ENCODE measurements at regions not wholly inside any gene's neighbourhood (a gene's known extent, or its start where the extent isn't known, plus 50 kb on each side); places are given as distances from the start of the nearest gene placed in this dataset.

DNA sequence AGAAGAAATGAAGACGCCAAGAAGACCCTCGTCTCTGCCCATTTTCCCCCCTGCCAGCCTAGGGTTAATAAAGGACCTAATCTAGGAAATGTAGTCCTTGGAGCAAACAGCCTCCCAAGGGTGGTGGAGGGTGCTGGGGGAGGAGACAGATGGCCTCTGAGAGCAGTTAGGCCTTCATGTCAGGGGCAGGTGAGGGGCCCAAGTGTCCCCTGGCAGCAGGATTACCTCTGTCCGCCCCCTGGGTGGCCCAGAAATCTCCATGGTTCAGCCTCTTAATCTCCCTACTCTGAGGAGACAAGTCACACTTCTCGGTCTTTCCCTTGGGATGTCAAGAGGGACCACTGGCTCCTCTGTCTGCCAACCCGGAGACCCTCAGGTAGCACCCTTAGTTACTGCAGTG lies 365.4 kb upstream of the TNRC6C start:
- DNase-seq: no peak

DNA sequence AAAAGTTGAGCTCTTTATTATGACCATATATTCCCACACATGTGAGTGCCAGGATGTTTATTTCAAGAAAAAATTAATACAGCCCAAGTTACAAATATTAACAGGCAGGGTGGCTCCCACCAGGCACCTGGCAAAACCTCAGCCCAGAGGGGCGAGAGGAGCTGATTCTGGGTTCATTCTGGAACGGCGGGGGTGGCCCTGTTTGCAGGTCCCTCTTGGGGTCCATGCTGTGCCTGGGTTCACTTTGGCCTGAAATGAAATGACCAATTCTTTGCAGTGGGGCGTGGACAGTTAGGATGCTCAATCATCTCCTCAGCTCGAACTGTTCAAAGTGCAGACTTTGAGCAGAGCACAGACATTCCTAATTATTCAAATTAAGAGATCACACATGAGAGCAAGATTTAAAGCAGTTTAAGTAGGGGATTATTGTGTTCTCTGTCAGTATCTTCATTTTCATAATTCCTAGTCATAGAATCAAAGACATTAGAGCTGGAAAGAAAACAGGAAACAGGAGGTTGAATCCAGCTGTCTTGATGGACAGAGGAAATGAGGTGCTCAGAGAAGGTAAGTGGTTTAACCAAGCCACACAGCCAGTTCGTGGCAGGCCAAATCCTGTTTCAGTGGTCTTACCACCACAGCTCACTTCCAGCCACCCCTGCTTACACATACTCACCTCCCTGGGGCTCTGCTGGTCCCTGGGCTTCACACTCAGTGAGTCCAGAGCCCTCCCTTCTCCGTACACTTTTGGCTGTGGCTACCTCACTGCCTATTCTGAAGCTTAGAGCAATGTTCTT lies 363.9 kb upstream of the TNRC6C start:
- DNase-seq: no peak

DNA sequence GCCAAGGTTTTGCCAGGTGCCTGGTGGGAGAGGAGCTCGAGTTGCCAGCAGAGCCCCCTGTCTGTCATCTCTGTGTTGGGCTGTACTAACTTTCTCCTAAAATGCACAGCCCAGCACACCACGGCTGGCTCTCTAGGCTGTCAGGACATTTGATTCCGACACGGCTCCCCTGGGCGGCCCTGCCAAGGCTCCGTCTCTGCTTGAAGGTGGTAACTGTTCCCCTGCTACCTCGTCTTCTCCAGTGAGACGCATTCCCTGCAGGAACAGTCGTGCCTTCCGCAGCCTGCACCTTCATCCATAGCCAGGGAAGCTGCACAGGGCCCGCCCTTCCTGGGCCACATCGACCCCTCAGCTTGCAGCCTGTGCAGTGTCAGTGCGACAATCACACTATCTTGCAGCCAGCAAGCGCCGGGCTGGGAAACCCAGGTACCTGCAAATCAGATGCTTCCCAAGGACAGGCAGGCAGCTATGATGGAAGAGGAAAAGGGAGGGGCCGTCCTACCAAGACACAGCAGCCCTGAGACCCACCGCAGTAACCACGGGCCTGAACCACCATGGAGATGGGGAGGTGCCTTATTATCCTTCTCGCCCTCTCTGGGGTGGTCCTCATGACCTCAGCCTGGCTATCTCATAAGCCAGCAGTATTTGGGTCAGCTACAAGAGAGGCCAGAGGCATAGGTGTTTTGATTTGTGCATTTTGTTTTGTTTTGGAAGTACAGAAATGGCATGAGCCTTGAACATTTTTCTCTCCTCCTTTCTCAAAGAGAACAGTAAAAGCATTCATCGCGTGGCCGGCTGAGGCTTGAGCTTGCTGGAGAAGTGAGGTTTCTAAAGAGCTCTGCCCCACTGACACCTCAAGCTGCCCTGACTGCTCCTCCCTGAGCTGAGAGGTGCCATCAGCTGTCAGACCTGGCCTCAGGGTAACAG lies 361.7 kb upstream of the TNRC6C start:
- no peak for DNase-seq

DNA sequence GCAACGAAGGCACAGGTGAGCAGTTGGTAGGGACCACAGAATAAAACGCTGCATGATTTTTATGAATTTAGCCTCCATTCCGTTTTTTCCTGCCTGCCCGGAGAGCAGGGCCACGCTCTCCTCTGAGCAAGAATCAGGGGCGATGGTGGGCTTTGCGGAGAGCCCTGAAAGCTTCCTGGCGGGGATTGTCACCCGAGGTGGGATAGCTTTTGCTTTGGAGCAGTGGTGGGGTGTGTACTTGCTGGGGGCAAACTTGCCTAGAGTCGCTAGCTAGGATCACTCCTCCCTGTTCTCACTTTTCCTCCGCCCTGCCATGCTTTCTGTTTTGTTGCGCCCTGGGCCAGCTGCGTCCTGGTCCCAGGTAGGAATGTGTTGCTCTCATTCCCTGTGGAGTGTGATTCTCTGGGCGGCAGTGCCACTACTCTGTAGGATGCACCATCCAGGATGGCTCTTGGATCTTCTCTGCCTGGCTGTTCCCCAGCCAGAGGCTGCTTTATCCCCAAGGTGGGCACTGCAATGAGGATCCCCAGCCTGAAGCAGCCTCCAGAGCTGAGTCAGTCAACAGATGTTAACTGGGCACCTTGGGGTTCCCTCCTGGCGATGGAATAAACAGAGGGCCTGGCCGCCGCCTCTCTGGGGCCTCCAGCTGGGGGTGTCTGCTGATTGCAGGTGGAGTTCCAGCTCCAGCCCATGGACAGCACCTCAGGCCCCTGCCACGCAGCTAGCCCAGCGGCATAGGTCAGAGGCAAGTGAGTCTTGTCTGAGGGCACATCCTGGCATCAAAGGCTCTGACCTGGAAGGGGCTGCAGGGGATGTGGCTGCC lies 360.9 kb upstream of the TNRC6C start:
- no peak for DNase-seq

DNA sequence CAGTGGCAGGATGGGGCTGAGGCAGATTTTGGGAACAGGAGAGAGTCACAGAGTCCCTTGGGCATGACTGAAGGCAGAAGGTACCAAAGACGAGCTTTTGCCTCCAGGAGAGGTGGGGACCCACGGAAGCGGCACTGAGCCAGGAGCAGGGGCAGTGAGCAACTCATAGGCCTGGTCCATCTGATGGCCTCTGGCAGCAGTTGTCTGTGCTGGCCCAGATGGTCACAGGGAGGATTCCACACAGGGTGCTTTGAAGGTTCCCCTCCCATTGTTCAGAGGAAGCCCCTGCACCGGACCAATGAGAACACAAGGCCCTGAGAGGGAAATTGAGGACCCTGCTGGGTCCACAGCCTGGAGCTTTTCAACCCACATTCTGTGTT lies 360.3 kb upstream of the TNRC6C start:
- DNase-seq: no peak

DNA sequence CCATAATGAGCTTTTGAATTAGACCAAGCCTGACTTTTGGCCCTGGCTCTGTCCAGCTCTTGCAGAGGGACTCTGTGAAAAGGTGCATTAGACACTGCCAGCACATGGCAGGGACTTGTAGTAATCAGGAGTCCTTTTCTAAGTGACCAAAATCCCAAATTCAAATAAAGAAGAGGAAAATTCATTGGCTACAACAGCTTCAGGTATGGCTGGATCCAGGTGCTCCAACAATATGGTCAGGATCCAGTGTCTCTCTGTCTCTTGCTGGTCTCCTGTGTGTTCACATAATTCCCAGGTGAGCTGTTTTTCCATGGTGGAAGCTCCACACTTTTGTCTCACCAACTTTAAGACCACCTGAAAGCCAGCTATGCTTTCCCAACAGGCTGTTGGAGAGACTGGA lies 358.8 kb upstream of the TNRC6C start:
- no peak for DNase-seq

DNA sequence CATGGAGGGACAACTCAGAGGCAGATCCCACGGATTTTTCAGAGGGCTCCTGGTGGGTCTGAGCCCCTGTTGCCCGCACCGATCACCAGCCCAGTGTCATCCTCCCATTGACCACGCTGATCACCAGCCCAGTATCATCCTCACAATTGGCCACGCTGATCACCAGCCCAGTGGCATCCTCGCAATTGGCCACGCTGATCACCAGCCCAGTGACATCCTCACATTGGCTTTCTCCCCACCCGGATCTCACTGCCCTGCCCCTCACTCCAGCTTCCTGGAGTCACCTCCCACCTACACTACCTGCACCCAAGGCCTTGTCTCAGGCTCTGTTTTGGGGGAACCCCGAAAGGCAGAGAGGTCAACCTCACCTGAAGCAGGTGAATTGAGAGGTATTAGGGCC lies 358.2 kb upstream of the TNRC6C start:
- DNase-seq: no peak

DNA sequence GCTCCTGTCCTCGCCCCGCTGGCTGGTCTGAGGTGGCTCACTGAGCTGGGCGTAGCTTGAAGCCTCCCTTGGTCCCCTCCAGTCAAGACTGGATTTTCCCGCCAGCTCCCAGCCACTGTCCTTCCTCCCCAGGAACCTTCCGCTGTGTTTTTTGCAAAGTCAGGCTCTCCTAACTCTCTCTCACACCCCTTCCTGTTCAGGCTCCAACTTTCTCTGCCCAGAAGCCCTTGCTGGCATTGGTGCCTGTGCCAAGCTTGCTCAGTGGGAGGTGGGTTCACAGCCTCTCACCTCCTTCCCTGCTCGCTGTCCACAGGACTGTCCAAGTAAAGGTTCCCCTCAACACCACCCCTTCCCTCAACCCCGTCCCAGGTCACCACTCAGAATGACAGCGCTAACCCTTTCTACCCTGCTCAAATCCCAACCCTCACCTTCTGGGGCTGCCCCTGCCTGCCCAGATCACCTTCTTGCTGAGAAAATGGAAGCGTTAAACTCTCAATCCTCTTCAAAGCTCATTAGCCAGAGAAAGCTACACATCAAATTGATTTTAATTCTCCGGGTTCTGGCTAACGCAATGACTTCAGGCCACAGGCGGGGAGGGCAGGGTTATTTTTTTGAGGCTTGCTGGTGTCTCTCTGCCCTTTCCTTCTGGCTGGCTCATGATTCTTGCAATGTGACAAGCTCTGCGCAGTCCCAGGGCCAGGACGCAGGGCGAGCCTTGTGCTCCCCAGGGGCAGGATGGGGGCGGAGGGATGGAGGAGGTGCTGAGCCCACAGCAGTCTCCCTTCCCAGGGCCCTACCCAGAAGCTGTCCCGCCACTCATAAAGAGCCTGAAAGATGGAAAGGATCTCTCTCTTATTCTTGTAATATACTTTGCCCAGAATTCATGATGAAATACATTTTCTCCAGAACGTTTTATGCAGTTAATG lies 357.2 kb upstream of the TNRC6C start:
- no peak for DNase-seq

DNA sequence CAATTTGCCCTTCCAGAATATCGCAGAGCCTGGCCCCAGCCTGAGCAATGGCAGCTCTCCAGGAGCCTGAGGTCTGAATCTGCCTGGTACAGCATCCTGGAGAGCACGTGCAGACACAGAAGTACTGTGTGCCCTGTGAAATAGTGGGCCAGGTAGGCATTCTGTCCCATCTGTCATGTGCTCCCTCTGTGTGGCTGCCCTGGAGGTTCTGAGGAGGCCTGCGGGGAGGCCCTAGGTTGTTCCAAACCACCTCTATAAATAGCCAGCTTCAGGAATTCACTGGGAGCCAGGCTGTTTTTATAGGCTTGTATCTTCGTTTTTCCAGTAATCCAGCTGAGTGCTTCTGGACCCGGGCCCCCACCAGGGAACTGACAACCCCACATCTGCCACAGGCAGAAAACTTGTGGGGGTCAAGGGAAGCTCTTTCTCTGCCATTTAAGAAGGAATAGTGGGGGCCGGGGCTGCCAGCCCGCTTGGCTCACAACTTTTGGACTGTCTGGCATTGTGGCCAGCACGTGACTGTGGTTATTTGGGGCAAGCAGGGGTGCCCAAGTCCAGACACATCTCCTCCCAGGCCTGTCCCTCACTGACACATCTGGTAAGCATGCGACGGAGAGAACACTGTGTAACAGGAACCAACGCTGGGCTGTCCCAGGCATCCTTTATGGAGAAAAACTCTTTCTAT lies 356.3 kb upstream of the TNRC6C start:
- DNase-seq: no peak

DNA sequence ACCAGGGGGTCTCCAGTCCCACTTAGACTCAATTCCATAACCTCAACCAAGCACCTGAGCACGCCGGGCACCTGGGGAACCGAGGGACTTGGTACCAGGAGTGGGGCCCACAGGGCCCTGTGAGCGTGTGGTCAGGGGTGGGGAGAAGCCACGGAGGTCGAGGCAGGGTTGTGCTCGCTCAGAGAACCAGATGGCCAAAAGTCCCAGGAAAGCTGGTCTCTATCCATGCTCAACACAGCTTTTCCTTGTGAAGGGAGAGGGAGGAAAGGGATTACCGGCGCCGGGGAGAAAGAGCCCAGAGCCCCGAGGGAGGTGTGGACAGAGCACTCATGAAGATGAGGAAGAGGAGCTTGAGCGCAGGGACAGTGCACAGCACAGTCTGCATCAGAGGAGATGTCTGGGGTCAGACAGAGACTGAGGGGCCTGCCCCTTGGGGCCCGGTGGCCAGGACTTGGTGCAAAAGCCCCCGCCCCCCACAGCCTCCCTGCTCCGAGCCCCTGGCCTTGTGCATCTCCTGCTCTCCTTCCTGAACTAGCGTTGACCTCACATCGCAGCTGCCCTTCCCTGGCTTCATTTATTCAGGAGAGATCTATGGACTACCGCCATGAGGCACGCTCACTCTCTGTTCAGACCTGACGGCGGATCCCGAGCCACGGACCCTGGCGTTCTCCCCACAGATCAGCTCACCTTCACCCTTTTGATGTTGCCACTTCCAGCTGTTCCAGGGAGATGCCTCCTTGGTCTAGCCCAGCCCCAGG lies 355.4 kb upstream of the TNRC6C start:
- DNase-seq: no peak

DNA sequence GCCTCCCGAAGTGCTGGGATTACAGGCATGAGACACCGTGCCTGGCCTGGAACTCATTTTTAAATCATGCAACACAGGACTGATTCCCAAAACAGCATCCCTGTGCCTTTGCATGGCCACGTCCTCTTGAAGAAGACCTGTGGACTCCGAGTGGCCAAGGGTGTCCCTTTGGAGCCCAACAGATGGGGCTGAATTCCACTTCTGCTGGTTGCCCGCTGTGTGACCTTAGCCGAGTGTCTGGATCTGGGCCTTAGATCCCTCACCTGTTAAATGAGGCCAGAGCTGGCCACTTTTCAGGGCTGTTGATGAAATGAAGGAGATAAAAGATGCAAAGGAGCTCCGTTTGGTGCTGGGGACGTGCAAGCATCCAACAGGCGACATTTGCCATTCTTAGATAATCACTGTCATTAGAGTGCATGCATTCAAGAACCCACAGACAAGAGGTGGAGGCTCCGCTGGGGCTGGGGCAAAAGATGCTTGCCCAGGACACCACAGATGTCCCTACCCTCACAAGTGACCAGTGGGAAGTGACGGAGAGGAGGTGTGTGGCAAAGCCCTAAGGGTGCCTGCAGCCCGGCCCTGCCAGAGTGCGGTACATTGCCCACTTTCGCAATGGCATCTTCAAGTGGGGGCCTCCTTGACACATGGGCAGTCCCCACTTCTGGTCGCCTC lies 354.1 kb upstream of the TNRC6C start:
- DNase-seq: no peak

DNA sequence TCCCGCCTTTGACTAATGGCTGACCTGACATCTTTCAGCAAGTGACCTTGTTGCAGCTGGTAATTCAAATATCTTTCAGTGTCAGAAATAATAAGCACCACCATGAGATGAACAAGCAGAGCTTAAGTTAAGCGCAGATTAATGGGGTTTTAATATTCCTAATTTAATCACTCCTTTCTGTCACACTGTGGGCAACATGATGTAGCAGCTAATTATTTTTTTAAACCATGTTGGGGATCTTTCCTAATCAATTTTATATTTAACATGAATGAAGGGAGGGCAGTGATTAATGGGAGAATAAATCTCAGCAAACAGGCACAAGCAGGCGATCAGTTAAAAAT lies 353.6 kb upstream of the TNRC6C start:
- DNase-seq: no peak

DNA sequence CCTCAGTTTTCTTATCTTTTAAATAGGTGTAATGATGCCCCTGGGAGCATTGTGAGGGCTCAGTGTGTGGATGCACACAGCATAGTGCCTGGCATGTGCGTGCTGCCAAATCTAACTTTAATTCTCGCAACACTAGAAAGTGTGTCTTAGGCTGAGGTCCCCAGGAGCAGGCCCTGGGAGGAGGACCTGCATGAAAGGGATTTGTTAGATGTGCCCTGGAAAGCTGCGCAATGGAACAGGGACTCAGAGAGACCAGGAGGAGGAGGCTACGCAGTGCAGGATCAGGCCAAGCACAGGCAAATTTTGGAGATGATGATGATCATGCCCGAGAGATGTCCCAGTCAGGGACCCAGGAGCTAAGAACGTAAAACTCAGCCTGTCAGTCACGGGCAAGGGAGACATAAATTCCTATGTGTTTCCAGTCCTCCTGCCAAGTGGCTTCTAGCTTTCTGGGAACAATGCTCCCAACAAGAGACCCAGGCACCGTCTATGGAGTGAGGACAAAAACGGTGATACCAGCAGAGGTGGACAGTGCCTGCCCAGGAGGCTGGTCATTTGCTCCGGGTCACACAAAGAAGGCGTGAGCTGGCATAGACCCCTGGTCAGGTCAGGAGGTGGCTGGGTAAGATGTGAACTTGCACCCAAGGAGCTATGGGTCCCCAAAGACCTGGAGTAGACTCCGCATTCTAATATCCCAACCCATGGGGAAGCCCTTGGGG lies 352.2 kb upstream of the TNRC6C start:
- DNase-seq: no peak

DNA sequence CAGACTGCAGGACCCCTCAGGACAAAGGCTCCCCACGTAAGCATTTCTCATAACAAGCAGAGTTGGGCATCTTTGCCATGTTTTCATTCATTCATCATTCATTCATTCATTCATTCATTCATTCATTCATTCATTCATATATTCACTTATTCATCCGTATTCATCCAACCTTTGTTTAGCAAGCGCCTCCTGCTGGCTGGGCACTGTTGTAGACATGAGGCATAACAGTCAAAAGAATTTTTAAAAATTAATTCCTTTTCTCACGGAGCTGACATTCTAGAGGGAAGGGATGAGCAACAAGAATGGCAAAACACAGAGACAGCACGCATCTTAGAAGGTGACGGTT lies 351.7 kb upstream of the TNRC6C start:
- DNase-seq: no peak

DNA sequence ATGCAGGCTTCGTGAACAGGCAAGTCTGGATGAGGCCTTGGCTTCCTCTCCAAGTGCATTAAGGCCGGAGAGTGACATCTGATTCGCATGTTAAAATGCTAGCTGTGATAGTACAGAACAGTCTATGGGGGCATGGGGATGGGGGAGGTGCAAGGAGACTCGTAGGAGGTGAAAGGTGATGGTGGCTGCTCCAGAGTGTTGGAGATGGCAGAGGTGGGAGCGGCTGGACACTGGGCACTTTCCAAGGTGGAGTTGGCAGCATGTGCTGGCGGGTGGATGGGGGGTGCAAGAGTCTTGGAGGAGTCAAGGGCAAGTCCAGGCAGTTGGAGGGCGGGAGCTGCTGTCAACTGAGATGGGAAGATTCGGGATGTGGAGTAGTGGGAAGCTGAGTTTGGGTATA lies 350.9 kb upstream of the TNRC6C start:
- no peak for DNase-seq

DNA sequence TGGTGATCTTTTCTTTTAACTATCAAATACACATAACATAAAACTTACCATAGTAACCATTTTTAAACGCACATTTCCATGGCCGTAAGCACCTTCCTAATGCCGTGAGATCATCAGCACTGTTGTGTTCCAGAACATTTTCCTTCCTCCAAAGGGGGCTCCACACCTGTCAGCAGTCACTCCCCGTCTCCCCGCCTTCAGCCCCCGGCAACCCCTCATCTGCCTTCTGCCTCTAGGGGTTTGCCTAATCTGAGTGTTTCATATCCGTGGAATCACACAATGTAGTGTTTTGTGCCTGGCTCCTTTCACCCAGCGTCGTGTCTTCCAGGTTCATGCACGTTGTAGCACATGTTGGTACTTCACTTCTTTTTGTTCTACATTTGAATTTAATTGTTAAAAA lies 350.1 kb upstream of the TNRC6C start:
- no peak for DNase-seq

DNA sequence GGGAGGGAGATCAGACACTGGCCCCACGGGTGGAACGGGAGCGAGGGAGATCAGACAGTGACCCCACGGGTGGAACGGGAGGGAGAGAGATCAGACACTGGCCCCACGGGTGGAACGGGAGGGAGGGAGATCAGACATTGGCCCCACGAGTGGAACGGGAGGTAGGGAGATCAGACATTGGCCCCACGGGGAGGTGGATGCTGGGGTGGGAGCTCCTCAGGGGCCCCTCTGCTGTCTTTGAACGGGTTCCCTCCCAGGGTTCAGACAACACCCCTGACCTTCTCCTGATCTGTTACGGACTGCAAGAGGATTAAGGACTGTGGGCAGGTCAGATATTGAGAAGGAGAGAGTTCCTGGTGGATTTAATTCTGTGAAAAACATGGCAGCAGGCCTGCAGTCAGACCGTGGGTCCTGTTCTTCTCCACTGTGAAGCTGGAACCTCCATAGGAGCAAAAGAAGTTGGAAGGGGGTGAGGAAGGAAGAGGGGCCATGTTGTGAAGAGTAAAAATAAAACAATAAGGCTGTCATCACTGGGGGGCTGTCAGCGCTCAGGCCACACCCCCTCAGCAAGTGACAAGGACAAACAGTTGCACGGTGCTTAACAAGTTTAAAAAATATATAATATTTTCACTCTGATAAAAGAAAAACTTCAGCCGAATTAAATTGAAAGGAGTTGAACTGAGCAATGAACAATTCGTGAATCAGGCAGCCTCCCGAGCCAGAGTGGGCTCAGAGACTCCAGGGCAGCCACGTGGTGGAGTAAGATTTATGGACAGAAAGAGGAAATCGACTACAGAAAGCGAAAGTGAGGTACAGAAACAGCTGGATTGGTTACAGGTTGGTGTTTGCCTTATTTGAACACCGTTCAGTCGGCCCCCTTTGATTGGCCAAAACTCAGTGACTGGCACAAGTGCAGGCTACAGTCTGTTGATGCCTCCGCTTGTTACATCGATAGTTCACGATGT lies 348.7 kb upstream of the TNRC6C start:
- no peak for DNase-seq

DNA sequence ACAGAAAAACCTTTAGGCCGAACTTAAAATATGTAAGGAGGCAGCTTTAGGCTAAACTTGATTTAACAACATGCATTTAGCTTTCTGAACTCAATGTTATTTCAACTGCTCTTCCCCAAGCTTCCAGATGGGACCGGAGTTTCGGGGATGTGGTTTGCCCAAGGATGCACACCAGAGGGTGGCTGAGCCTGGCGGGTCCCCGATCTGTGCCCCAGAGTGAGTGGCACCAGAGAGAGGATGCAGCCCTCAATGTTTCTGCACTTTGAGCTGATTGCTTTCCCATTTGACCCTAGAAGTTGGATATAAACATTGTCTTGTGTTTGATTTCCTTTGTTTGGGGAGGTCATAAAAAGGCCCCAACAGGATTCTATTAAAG lies 348.0 kb upstream of the TNRC6C start:
- no peak for DNase-seq

Data from NCI-H1048 (cell line).